HCEC 1CT (cell line): ENCODE measurements at regions not wholly inside any gene's neighbourhood (a gene's known extent, or its start where the extent isn't known, plus 50 kb on each side); places are given as distances from the start of the nearest gene placed in this dataset.

Experiments used
- DNase-seq: peaks from one replicate; pipeline ENCODE4 v3.0.0-alpha.2; 2017

GRCh38 chr18:27899893-27900292, 277.0 kb downstream of the CDH2 start:
- DNase-seq = no peak

- DNase-seq = no peak
Observed at GRCh38 chr18:27894746-27895145, 282.2 kb downstream of the CDH2 start.

- peak; percentile 41 for DNase-seq
Observed at GRCh38 chr18:27887711-27888495, 289.0 kb downstream of the CDH2 start.

- DNase-seq = peak; percentile 37
Observed at GRCh38 chr18:27887287-27887686, 289.6 kb downstream of the CDH2 start.

- DNase-seq = no peak
Observed at GRCh38 chr18:27879540-27879939, 297.4 kb downstream of the CDH2 start.

GRCh38 chr18:27871726-27872125, 305.2 kb downstream of the CDH2 start:
- DNase-seq = no peak

GRCh38 chr18:27869735-27870134, 307.2 kb downstream of the CDH2 start:
- no peak for DNase-seq

- DNase-seq = no peak
Observed at GRCh38 chr18:27865431-27865830, 311.5 kb downstream of the CDH2 start.

- DNase-seq = no peak
Observed at GRCh38 chr18:27863780-27864430, 313.0 kb downstream of the CDH2 start.

- DNase-seq = no peak
Observed at GRCh38 chr18:27862041-27862682, 314.8 kb downstream of the CDH2 start.

GRCh38 chr18:27861539-27861938, 315.4 kb downstream of the CDH2 start:
- DNase-seq = no peak

- DNase-seq = peak; percentile 23
Observed at GRCh38 chr18:27860701-27861107, 316.2 kb downstream of the CDH2 start.

GRCh38 chr18:27860011-27860410, 316.9 kb downstream of the CDH2 start:
- peak; percentile 3 for DNase-seq

GRCh38 chr18:27856820-27857219, 320.1 kb downstream of the CDH2 start:
- no peak for DNase-seq

- no peak for DNase-seq
Observed at GRCh38 chr18:27855486-27855885, 321.4 kb downstream of the CDH2 start.

- no peak for DNase-seq
Observed at GRCh38 chr18:27854631-27855030, 322.3 kb downstream of the CDH2 start.

GRCh38 chr18:27848336-27848735, 328.6 kb downstream of the CDH2 start:
- no peak for DNase-seq

- no peak for DNase-seq
Observed at GRCh38 chr18:27847412-27847811, 329.5 kb downstream of the CDH2 start.

GRCh38 chr18:27845897-27846296, 331.0 kb downstream of the CDH2 start:
- DNase-seq = peak; percentile 22

- DNase-seq = peak; percentile 71
Observed at GRCh38 chr18:27843783-27844777, 332.9 kb downstream of the CDH2 start.

GRCh38 chr18:27839141-27839540, 337.8 kb downstream of the CDH2 start:
- peak; percentile 87 for DNase-seq

GRCh38 chr18:27838225-27838624, 338.7 kb downstream of the CDH2 start:
- peak; percentile 3 for DNase-seq

GRCh38 chr18:27826101-27826500, 350.8 kb downstream of the CDH2 start:
- no peak for DNase-seq
